ENCODE measurements at regions not wholly inside any gene's neighbourhood (a gene's known extent, or its start where the extent isn't known, plus 50 kb on each side); places are given as distances from the start of the nearest gene placed in this dataset.

GRCh38 chr2:204486805-204487204, 58.5 kb upstream of the PARD3B start:
- no peak for TF ChIP-seq POLR2A (IDR thresholded peaks at IDR 0.05)
- TF ChIP-seq CTCF (IDR thresholded peaks at IDR 0.05), result no peak
- TF ChIP-seq POLR2AphosphoS5 (IDR thresholded peaks at IDR 0.05), result no peak
